HepG2 (cell line): ENCODE measurements at regions not wholly inside any gene's neighbourhood (a gene's known extent, or its start where the extent isn't known, plus 50 kb on each side); places are given as distances from the start of the nearest gene placed in this dataset.

ENCODE experiments used
- ATAC-seq: fragments of 200-7000 bp; cut with Tn5 transposase; 3 replicates; pipeline ENCODE4 v1.9.1; 2020; ENCODE audit warnings: mild to moderate bottlenecking, moderate library complexity
- BruUV-seq: library from RNA; stranded (reverse); fragments of 400-500 nt; replicated peaks from 2 replicates; lab custom pipeline; 2021; lab: Mats Ljungman, UMichigan
- CTCF ChIA-PET: fragments of 300-600 bp; formaldehyde crosslinking; extraction: SDS; loops from one replicate; lab custom pipeline; 2021; ENCODE audit warnings: low total read pairs, inconsistent platforms, low intra/inter-chr PET ratio; lab: Yijun Ruan, JAX
- POLR2A ChIA-PET: fragments of 350-600 bp; sonication (Branson Sonifier 250); formaldehyde crosslinking; loops from one replicate; lab custom pipeline; 2020; ENCODE audit warnings: antibody characterized with exemption, inconsistent platforms; lab: Yijun Ruan, JAX
- DNase-seq: peaks from one replicate; pipeline ENCODE4 v3.0.0-alpha.2; 2015; ENCODE audit warnings: low spot score
- FAIRE-seq: peaks from 3 replicates; lab custom pipeline; 2011; peaks lifted over from hg19 to GRCh38; lab: Jason Lieb, UNC
- H2AFZ ChIP-seq: one replicate; pipeline ENCODE4 v1.6.1; 2011; ENCODE audit warnings: low read length, inconsistent platforms
- H3K27ac ChIP-seq: fragments of 300-600 bp; 3 replicates; pipeline ENCODE4 v1.8.0; 2011; ENCODE audit warnings: mixed run types, mild to moderate bottlenecking, mixed read lengths, low read length, inconsistent platforms; ENCODE audit not compliant: insufficient read depth; ENCODE audit errors: extremely low read length
- H3K27me3 ChIP-seq, 2 experiments: fragments of 200-600 bp in 1 of 2; 2 replicates in 1 of 2; 3 replicates in 1 of 2; pipeline versions ENCODE4 v1.6.0 to v1.8.0; 2011; ENCODE audit warnings: low read length in 2 of 2, mild to moderate bottlenecking in 2 of 2, moderate library complexity in 2 of 2, inconsistent platforms in 1 of 2; ENCODE audit not compliant: insufficient read depth in 2 of 2, control insufficient read depth in 1 of 2
- H3K36me3 ChIP-seq, 2 experiments: fragments of 200-600 bp in 1 of 2; replicated peaks in 1 of 2; 2 replicates in 1 of 2; 3 replicates in 1 of 2; pipeline versions ENCODE4 v1.5.1 to v1.8.0; 2011; ENCODE audit warnings: low read length in 2 of 2, inconsistent platforms in 1 of 2; ENCODE audit not compliant: insufficient read depth in 2 of 2, control insufficient read depth in 1 of 2
- H3K4me1 ChIP-seq: 2 replicates; pipeline ENCODE4 v1.5.1; 2012; ENCODE audit warnings: low read length, inconsistent platforms; ENCODE audit not compliant: insufficient read depth
- H3K4me2 ChIP-seq: 2 replicates; pipeline ENCODE4 v1.6.0; 2011; ENCODE audit warnings: low read depth, low read length, inconsistent platforms
- H3K4me3 ChIP-seq, 3 experiments: fragments of 200-600 bp in 1 of 3; sonication (generic), shearing (Covaris generic) in 1 of 3; replicated peaks in 1 of 3; 2 replicates each; pipeline ENCODE4 v1.5.1; 2011 to 2016; ENCODE audit warnings: low read length in 3 of 3, inconsistent platforms in 2 of 3, low read depth in 2 of 3, mild to moderate bottlenecking in 2 of 3, control low read depth in 1 of 3, mixed read lengths in 1 of 3; ENCODE audit not compliant: insufficient read depth in 1 of 3
- H3K79me2 ChIP-seq: one replicate; pipeline ENCODE4 v1.6.1; 2011; ENCODE audit warnings: low read length, inconsistent platforms; ENCODE audit not compliant: insufficient read depth
- H3K9ac ChIP-seq: 2 replicates; pipeline ENCODE4 v1.6.0; 2011; ENCODE audit warnings: mild to moderate bottlenecking, low read depth, low read length, inconsistent platforms; ENCODE audit not compliant: insufficient read depth
- H3K9me3 ChIP-seq: 2 replicates; pipeline ENCODE4 v1.5.1; 2012; ENCODE audit warnings: mild to moderate bottlenecking, low read length
- H4K20me1 ChIP-seq: 2 replicates; pipeline ENCODE4 v1.6.0; 2011; ENCODE audit warnings: inconsistent platforms, mild to moderate bottlenecking, low read length, moderate library complexity; ENCODE audit not compliant: insufficient read depth
- E2F1 ChIP-seq: sonication (generic); formaldehyde crosslinking; IDR thresholded peaks from 2 replicates; pipeline ENCODE4 v1.5.0; 2020; ENCODE audit warnings: missing genetic modification reagents
- JUND ChIP-seq: sonication (generic); formaldehyde crosslinking; IDR thresholded peaks from 2 replicates; pipeline ENCODE4 v1.8.0; 2022; ENCODE audit warnings: mild to moderate bottlenecking, missing genetic modification reagents
- KLF6 ChIP-seq: IDR thresholded peaks from 2 replicates; pipeline ENCODE4 v1.8.0; 2016; ENCODE audit warnings: missing biosample characterization, missing genetic modification reagents
- MAZ ChIP-seq, 2 experiments: sonication (generic) in 1 of 2; formaldehyde crosslinking in 1 of 2; IDR thresholded peaks; 2 replicates each; pipeline versions ENCODE4 v1.5.0 to v1.6.1; 2012 to 2020; ENCODE audit warnings: low read depth in 2 of 2, mild to moderate bottlenecking in 2 of 2, borderline replicate concordance in 1 of 2, improper control_type of control experiment in 1 of 2, low read length in 1 of 2, missing genetic modification reagents in 1 of 2, moderate library complexity in 1 of 2
- NFATC3 ChIP-seq: sonication (generic); formaldehyde crosslinking; IDR thresholded peaks from 2 replicates; pipeline ENCODE4 v1.5.1; 2020; ENCODE audit warnings: mild to moderate bottlenecking, missing genetic modification reagents
- PRPF4 ChIP-seq: fragments of 200-400 bp; formaldehyde crosslinking; IDR thresholded peaks from 2 replicates; pipeline ENCODE4 v1.6.1; 2016; ENCODE audit warnings: low read length, low read depth; ENCODE audit not compliant: poor library complexity, severe bottlenecking
- RFX5 ChIP-seq: IDR thresholded peaks from 2 replicates; pipeline ENCODE4 v1.6.1; 2011; ENCODE audit warnings: low read depth, low read length, improper control_type of control experiment
- SMAD1 ChIP-seq: sonication (generic); formaldehyde crosslinking; IDR thresholded peaks from 2 replicates; pipeline ENCODE4 v1.4.0; 2020; ENCODE audit warnings: missing genetic modification reagents, low read depth, mild to moderate bottlenecking, borderline replicate concordance
- SRSF4 ChIP-seq: fragments of 200-400 bp; formaldehyde crosslinking; IDR thresholded peaks from one replicate; pipeline ENCODE4 v1.6.1; 2018; ENCODE audit warnings: mild to moderate bottlenecking, low read depth, low read length, moderate library complexity; ENCODE audit not compliant: poor library complexity, severe bottlenecking
- TRIM24 ChIP-seq: sonication (generic); formaldehyde crosslinking; IDR thresholded peaks from 2 replicates; pipeline ENCODE4 v1.8.0; 2022; ENCODE audit warnings: mild to moderate bottlenecking, missing genetic modification reagents
- YEATS2 ChIP-seq: sonication (generic); formaldehyde crosslinking; IDR thresholded peaks from 2 replicates; pipeline ENCODE4 v1.4.0; 2020; ENCODE audit warnings: missing genetic modification reagents, borderline replicate concordance
- ZNF382 ChIP-seq: sonication (generic); formaldehyde crosslinking; IDR thresholded peaks from 2 replicates; pipeline ENCODE4 v1.5.0; 2020; ENCODE audit warnings: missing genetic modification reagents, mild to moderate bottlenecking, borderline replicate concordance
- WGBS: methylation state at CpG from one replicate; pipeline ENCODE4 v1.1.6; 2017; ENCODE audit warnings: low lambda C conversion rate; 5-methylcytosine and 5-hydroxymethylcytosine counted together
- in situ Hi-C: cut with HindIII; loops from 2 replicates; pipeline ENCODE4 v1.10.0; 2017; ENCODE audit warnings: low pct_unique_long_range_greater_than_20kb; ENCODE audit not compliant: extremely low pct_ligation_motif_present
- intact Hi-C: fragments of 100-400 bp; cut with micrococcal nuclease; formaldehyde crosslinking; loops from one replicate; pipeline ENCODE4 v1.10.0; 2022; ENCODE audit not compliant: unreplicated experiment

GRCh38 chr10:3574451-3574850 lies 210.6 kb downstream of the KLF6 start:
- ChIA-PET POLR2A (no interaction called here), CTCF (no interaction called here)
- Histone ChIP-seq H3K4me2 (no peak overlapping the region), H3K4me1 (no peaks in the 10 kb centered on the region), H3K27me3 (peaks cover 0 to 19% of the 10 kb centered on the region in 2 experiments; a peak in 3 of 5 replicates), H4K20me1 (no peaks in the 10 kb centered on the region), H3K9ac (no peak overlapping the region), H3K79me2 (no peaks in the 10 kb centered on the region), H2AFZ (no peak overlapping the region), H3K36me3 (no peaks in the 10 kb centered on the region), H3K27ac (no peak overlapping the region)
- DNase-seq (no peak), FAIRE-seq (no peak), ATAC-seq (no peak)
- WGBS, result 17% methylated on average over 10 of the region's 10 CpGs
- in situ Hi-C loops, result no loop called here
- BruUV-seq, result no TSS peak
- intact Hi-C loops, result no loop called here
- TF ChIP-seq PRPF4 (no peak), TRIM24 (no peak), KLF6 (no peak), ZNF382 (CRISPR knock-in tag) (no peak), E2F1 (no peak), YEATS2 (CRISPR knock-in tag) (no peak), SMAD1 (no peak)
- TF ChIP-seq, all 625 proteins: peak for 0
- no peak overlapping the region for H3K4me3 ChIP-seq
- no peaks in the 10 kb centered on the region for H3K9me3 ChIP-seq

GRCh38 chr10:3573498-3573897 lies 211.5 kb downstream of the KLF6 start:
- H3K27me3 ChIP-seq, result peaks cover 0 to 21% of the 10 kb centered on the region in 2 experiments; a peak in 3 of 5 replicates
- ATAC-seq, result no peak
- CTCF ChIA-PET, result no interaction called here
- no peak overlapping the region for H3K27ac ChIP-seq
- 38% methylated on average over 8 of the region's 8 CpGs for WGBS
- no peak for FAIRE-seq
- no peak for DNase-seq
- POLR2A ChIA-PET, result no interaction called here
- no peak overlapping the region for H2AFZ ChIP-seq
- in situ Hi-C loops, result no loop called here
- no peaks in the 10 kb centered on the region for H3K79me2 ChIP-seq
- no peak for TF ChIP-seq JUND
- TF ChIP-seq RFX5, result no peak
- TF ChIP-seq MAZ (IDR thresholded peaks at IDR 0.05; ENCODE audit: borderline replicate concordance, low read depth, low read length), result no peak
- no peak for TF ChIP-seq MAZ (CRISPR knock-in tag; IDR thresholded peaks at IDR 0.05; ENCODE audit: low read depth)
- no peak for TF ChIP-seq SRSF4
- no peak for TF ChIP-seq NFATC3 (CRISPR knock-in tag)
- TF ChIP-seq, all 625 proteins: peak for 0
- Histone ChIP-seq H3K9ac (no peak overlapping the region), H3K4me3 (no peak overlapping the region), H3K4me2 (no peak overlapping the region), H3K36me3 (no peaks in the 10 kb centered on the region), H4K20me1 (no peaks in the 10 kb centered on the region), H3K4me1 (no peaks in the 10 kb centered on the region), H3K9me3 (no peaks in the 10 kb centered on the region)
- BruUV-seq, result no TSS peak
- intact Hi-C loops, result no loop called here
